ENCODE measurements at regions not wholly inside any gene's neighbourhood (a gene's known extent, or its start where the extent isn't known, plus 50 kb on each side); places are given as distances from the start of the nearest gene placed in this dataset.

GRCh38 chr4:155523358-155523757 is 143.3 kb upstream of the GUCY1A1 start:
- no peak for DNase-seq (ENCODE audit: extremely low read depth, low read depth)

- no peak for DNase-seq (ENCODE audit: extremely low read depth, low read depth)
These were observed 144.4 kb upstream of the GUCY1A1 start for GRCh38 chr4:155522201-155522600.

- no peak for DNase-seq (ENCODE audit: extremely low read depth, low read depth)
These were observed 144.6 kb upstream of the MAP9 start for GRCh38 chr4:155521382-155521781.

- DNase-seq (ENCODE audit: extremely low read depth, low read depth), result no peak
These were observed 138.8 kb upstream of the MAP9 start for GRCh38 chr4:155515444-155516075.

GRCh38 chr4:155514628-155515027 is 137.9 kb upstream of the MAP9 start:
- no peak for DNase-seq (ENCODE audit: extremely low read depth, low read depth)

- DNase-seq (ENCODE audit: extremely low read depth, low read depth), result no peak
These were observed 136.1 kb upstream of the MAP9 start for GRCh38 chr4:155512817-155513216.

DNA sequence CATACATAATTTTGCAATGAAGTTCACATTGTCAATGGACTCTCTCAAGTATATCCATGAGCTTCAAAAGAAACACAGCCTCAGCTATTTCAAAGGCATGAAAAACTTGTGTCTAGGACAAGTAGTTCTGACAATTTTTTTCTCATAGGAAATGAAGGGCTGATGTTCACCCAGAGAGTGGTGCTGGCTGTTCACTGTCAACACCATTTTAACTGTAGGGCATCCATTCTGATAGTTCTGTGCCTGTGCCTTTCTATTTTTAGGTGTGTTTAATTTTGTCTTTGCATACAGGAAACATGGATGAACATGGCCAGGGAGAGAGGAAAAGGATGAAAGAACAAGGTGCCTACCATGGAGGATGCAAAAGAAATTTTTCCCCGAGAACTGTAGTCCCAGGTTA is 135.3 kb upstream of the MAP9 start:
- DNase-seq (ENCODE audit: extremely low read depth, low read depth), result no peak

DNA sequence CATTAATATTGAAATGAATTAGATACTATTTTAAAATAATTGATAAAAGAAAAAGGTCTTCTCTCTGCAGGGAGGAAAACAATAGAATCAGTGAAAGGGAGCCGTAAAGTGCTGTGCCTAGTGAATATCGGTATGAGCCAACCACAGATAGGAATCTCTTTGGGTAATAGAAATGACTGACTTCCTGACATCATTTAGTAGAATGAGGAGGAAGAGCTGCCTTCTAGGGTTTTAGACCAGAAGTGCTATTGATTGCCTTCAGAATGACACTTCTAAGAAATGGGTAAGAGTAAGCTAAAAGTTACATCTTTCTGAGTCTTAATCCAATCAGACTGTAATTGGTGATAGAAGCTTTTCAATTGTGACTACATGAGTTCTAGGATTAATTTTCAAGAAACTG is 134.0 kb upstream of the MAP9 start:
- no peak for DNase-seq (ENCODE audit: extremely low read depth, low read depth)

- DNase-seq (ENCODE audit: extremely low read depth, low read depth), result no peak
These were observed 132.8 kb upstream of the MAP9 start for GRCh38 chr4:155509555-155509954.

DNA sequence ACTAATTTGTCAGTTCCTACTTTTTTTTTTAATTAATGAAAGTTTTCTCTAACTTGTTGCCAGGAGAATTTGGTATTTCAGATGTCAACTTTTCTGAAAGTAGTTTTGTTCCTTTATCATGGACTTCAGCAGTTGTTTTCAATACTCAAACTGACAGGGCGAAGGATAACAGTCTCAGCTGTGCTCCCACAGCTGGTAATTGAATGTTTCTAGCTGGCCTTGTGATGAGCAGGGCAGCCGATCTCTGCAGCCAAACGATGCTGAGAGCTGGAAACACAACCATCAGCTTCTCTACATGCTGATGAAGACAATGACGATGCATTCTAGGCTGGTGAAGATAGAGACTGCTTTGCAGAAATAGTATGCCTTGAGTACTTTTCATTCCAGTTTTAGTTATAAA is 130.0 kb upstream of the MAP9 start:
- no peak for DNase-seq (ENCODE audit: extremely low read depth, low read depth)

DNA sequence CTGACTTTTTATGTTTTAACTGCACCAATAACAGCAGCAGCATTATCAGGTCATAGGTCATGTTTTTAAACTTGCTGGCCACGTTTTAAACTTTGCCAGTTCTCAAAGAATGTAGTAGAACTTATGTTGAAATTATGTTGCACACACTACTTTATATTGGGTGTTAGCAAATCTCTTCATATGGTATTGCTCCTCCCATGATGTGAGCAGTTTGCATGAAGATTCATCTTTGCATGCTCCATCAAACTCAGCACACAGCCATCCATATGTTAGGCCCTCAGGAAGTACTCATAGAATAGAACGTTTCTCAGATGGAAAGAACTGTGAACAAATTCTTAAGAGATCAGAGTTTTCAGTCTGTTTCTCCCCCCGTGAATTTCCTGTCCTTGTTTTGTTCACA is 128.6 kb upstream of the MAP9 start:
- no peak for DNase-seq (ENCODE audit: extremely low read depth, low read depth)

GRCh38 chr4:155497306-155497705 is 120.5 kb upstream of the MAP9 start:
- no peak for DNase-seq (ENCODE audit: extremely low read depth, low read depth)

DNA sequence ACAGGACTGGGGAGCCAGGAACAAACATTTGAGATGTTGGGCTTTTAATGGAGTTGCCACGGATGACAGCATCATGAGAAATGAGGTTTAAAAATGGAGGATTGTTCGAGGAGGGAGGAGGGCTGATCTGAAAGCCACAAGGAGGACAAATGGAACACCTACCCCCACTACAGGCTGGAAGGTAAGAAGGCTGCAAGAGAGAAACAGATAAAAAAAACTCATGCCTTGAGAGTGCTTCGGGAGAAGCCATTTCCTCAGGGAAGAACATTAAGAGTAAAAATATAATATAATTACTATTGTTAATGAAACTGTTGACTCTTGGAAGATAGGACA is 119.5 kb upstream of the MAP9 start:
- no peak for DNase-seq (ENCODE audit: extremely low read depth, low read depth)

DNA sequence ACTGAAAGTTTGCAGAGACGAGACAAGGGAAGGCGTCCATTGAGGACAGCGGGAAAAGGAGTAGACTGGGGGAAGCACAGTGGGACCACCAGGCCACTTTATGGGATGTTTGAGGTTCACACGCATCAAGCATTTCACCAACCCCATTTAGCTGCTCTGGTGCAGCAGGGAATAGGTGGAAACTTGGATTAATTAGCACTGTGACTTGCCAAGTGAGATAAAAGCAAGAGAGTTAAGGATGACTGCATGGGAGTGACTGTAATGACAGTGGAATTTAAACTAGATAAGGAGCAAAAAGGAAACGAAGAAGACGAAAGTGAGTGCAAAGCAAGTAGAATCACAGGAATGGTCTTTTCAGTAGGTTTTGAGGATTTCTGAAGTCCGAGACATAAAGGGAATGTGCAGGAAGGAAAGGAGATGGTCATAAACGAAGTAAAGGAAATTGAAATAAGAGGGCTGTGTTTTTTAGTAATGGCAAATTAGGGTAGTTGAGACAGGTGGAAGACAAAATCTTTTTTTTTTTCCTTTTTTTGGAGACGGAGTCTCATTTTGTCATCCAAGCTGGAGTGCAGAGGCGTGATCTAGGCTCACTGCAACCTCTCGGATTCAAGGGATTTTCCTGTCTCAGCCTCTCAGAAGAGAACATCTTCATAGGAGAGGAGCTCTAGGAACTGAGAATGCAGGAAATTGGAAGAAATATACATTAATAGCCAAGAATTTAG is 119.0 kb upstream of the MAP9 start:
- DNase-seq (ENCODE audit: extremely low read depth, low read depth), result no peak

DNA sequence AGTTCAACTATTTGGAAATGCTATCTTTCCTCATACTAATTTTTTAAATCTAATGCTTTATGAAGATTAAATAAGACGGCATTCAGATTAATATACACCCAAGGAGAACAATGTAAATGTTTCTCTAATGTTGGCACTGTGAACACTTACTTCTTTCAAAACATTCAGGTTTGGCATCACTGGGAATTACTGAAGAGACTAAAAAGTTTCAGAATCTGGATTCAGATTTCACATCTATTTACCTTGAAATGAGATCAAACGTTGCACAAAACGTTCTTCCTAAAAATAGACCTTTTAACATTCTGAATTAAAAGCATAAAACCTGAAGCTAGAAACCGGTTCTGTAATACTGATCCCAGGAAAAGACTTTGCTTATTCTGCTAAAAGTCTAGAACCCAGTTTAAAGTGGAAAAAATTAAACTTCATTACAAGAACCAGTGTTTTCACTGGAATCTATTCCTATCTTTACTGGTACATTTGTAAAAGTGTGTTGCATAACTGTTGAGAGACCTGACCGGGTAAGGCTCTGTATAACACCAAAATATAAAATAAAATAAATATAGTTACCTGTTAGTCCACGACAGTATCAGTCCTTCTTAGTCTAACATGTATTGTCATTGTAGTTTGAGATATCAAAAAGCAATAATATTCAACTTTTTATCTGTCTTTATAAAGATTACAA is 117.4 kb upstream of the MAP9 start:
- no peak for DNase-seq (ENCODE audit: extremely low read depth, low read depth)

DNA sequence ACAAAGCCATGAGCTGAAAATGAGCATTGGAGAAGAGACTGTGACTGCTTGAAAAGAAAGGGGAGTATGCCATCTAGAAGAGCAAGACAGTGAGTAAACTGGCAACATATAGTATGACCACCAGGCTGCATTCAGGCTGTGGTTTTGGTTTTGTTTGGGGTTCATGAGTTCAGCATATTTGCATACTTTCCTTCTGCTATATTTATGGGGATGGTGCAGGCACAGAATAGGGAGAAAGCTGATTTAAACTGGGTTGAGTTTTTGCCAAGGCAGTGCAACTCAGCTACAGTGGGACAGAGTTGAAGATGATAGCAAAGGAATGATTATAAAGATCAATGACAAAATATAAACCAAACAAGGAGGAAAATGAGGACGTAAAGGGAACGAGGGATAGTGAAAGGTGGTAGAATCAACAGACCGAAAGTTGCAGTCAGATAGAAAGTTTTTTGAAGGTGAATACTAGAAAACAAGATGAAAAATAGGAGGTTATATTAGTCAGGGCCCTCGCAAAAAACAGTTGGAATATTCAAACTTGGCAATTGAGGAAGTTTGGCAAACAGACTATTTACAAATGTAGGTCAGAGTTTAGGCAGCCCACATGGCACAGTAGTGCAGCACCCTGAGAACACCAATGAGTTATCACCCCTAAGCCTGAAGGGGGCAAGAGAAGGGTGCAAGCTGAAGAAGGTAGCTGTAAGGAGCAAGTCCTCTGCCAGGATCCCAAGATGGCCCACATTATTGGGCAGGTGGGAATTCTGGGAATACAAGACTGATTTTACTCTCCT is 114.8 kb upstream of the MAP9 start:
- no peak for DNase-seq (ENCODE audit: extremely low read depth, low read depth)

DNA sequence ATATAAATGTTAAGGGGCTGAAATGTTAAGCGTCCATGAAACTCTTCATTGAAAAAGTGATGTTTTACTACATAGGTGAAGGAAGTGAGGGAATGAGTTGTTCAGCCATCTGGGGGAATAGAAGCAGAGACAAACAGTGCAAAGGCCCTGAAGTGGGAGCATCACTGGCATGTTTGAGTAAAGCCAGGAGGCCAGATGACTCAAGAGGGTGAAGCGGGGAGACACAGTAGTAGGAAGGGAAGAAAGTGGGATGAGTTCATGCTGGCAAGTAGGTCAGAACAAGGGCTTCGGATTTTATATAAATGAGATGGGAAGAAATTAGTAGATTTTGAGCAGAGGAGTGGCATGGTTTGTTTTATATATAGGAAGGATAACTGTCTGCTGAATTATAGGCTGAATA is 112.5 kb upstream of the MAP9 start:
- no peak for DNase-seq (ENCODE audit: extremely low read depth, low read depth)

DNA sequence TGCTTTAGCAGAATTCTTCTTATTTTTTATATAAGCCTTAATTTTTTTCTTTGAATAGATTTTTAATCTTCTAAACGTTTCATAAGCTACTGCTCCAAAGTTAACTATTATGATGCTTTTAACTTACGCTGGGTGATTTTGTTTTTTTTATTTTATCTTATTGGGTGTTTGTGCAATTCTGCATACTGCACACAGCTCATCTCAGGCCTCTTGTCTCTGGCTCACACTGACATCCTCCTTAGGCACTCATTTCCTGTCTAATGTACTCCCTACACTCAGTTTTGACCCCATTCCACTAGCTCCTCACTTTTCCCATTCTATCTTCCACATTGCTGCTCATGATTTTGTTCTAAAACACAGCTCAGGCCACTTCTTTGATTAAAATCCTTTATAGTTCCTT is 111.9 kb upstream of the MAP9 start:
- no peak for DNase-seq (ENCODE audit: extremely low read depth, low read depth)

- DNase-seq (ENCODE audit: extremely low read depth, low read depth), result no peak
These were observed 110.4 kb upstream of the MAP9 start for GRCh38 chr4:155487210-155487609.

DNA sequence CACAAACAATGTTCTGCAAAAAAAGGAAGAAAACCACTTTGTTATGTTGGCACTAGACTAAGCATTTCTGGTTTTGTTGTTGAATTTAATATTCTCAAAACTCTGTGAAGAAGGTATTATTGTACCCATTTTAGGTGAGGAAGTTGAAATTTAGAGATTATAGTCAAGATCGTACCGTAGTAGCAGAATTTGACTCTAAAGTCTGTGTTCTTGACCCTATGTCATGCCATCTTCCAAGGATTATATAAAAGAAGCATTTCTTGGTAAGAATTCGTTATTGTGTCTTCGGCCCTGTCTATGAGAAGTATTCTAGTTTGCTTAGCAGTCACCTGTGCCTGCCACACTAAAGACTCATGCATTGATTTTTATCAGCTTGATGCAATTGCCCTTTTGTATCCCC is 104.4 kb upstream of the MAP9 start:
- no peak for DNase-seq (ENCODE audit: extremely low read depth, low read depth)

DNA sequence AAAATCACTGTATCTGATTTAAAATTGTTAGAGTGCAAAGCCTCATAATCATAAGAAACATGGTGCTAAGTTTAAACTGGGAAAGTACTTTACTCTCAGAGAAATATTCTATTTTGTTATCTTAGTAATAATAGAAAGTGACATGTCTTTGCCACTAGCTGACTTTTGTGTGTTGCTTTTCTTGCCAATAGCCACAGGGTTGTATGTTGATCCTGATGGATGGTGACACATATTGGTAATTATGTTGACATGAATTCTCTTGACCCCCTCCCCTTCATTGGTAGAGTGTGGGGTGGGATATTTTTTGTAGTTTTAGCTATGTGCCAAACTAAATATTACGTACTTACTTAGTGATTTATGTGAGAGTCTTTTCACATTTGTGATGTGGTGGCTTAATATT is 103.1 kb upstream of the MAP9 start:
- no peak for DNase-seq (ENCODE audit: extremely low read depth, low read depth)

All from NCI-H460 (cell line).